Ovary (tissue), 3 donors: ENCODE measurements at regions not wholly inside any gene's neighbourhood (a gene's known extent, or its start where the extent isn't known, plus 50 kb on each side); places are given as distances from the start of the nearest gene placed in this dataset.

ENCODE experiments used
- CTCF ChIP-seq, 3 donors: fragments of 450-650 bp in 2 of 3; fragments of 200-600 bp in 1 of 3; IDR thresholded peaks; one replicate each; pipeline versions ENCODE4 v1.5.1 to v1.8.0; 2016 to 2022; ENCODE audit warnings: antibody characterized with exemption in 3 of 3, mild to moderate bottlenecking in 1 of 3
- EP300 ChIP-seq: sonication (generic); formaldehyde crosslinking; IDR thresholded peaks from one replicate; pipeline ENCODE4 v1.6.1; 2017; ENCODE audit warnings: antibody characterized with exemption
- POLR2A ChIP-seq: fragments of 450-650 bp; IDR thresholded peaks from one replicate; pipeline ENCODE4 v1.6.1; 2017; ENCODE audit warnings: antibody characterized with exemption, mild to moderate bottlenecking, moderate library complexity
- donor health status: DM: no; HTN: no; CAD: no.

- TF ChIP-seq CTCF (IDR thresholded peaks at IDR 0.05) (no peak), POLR2A (no peak), EP300 (no peak)
Measured at GRCh38 chr15:66630801-66631351, 65.1 kb upstream of the LCTL start.
